ENCODE measurements at regions not wholly inside any gene's neighbourhood (a gene's known extent, or its start where the extent isn't known, plus 50 kb on each side); places are given as distances from the start of the nearest gene placed in this dataset.
"Not testable (repeated sequence)": the region's sequence is repeated elsewhere in the genome, so short reads cannot be mapped to it uniquely, and the experiment has no call there.

DNA sequence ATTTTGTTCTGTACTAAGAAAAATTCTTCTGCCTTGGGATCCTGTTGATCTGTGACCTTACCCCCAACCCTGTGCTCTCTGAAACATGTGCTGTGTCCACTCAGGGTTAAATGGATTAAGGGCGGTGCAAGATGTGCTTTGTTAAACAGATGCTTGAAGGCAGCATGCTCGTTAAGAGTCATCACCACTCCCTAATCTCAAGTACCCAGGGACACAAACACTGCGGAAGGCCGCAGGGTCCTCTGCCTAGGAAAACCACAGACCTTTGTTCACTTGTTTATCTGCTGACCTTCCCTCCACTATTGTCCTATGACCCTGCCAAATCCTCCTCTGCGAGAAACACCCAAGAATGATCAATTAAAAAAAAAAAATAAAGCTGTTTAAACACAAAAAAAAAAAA, 59.1 kb downstream of the ANXA2R start:
- H4K91ac ChIP-seq (replicated peaks; ENCODE audit: insufficient read length, low read length); H3K27me3 ChIP-seq (replicated peaks in 1 of 4; ENCODE audit: control insufficient read depth in 3 of 4, extremely low read depth in 1 of 4, insufficient read depth in 3 of 4, low read length in 3 of 4); H3K79me2 ChIP-seq (ENCODE audit: control insufficient read depth in 1 of 2, insufficient read depth in 2 of 2, low read length in 2 of 2); H3K56ac ChIP-seq (replicated peaks; ENCODE audit: insufficient read length, low read depth, low read length); POLR2A ChIA-PET (ENCODE audit: partially characterized antibody); H3K23me2 ChIP-seq (ENCODE audit: low read depth, low read length); H3K4ac ChIP-seq (replicated peaks; ENCODE audit: insufficient read length, low read depth, low read length); H3K9ac ChIP-seq (replicated peaks in 1 of 4; ENCODE audit: extremely low read depth in 1 of 4, low read depth in 3 of 4, low read length in 3 of 4); H3K4me1 ChIP-seq (replicated peaks in 1 of 4; ENCODE audit: control insufficient read depth in 3 of 4, insufficient read depth in 4 of 4, low read length in 3 of 4); H2BK15ac ChIP-seq (ENCODE audit: low read length); H3K36me3 ChIP-seq (ENCODE audit: control insufficient read depth in 2 of 4, insufficient read depth in 4 of 4, low read length in 3 of 4); H4K5ac ChIP-seq (ENCODE audit: insufficient read length, low read depth, low read length); H3K23ac ChIP-seq (ENCODE audit: insufficient read length); CTCF ChIA-PET (ENCODE audit: partially characterized antibody); DNase-seq (ENCODE audit: low read depth in 1 of 2, low spot score in 2 of 2); H3K79me1 ChIP-seq (ENCODE audit: low read depth, low read length); H3K27ac ChIP-seq (ENCODE audit: low read depth, low read length); H2BK12ac ChIP-seq (ENCODE audit: low read depth, low read length); H2BK120ac ChIP-seq (replicated peaks; ENCODE audit: low read depth, low read length); H3K4me2 ChIP-seq (ENCODE audit: insufficient read depth in 1 of 2, low read depth in 2 of 2, low read length in 2 of 2); H2BK5ac ChIP-seq (ENCODE audit: low read depth, low read length); H4K20me1 ChIP-seq (replicated peaks in 1 of 2; ENCODE audit: control insufficient read depth in 1 of 2, insufficient read depth in 2 of 2, low read length in 2 of 2); H2AFZ ChIP-seq (ENCODE audit: low read length); H4K8ac ChIP-seq (ENCODE audit: extremely low read depth, insufficient read depth, low read length); H3K14ac ChIP-seq (ENCODE audit: insufficient read length); H3K4me3 ChIP-seq (ENCODE audit: extremely low read depth in 1 of 4, insufficient read depth in 2 of 4, low read depth in 3 of 4, low read length in 4 of 4); FAIRE-seq; H2AK5ac ChIP-seq (ENCODE audit: low read depth, low read length); H2BK20ac ChIP-seq (ENCODE audit: low read length); H3K18ac ChIP-seq (ENCODE audit: extremely low read depth, low read length): not testable (repeated sequence)
- WGBS, 2 experiments (ENCODE audit: extremely low coverage in 1 of 2, insufficient coverage in 1 of 2, insufficient read length in 1 of 2, insufficient replicate concordance in 2 of 2, low coverage in 1 of 2, low lambda C conversion rate in 2 of 2, missing lambda C conversion rate in 1 of 2) = no CpG with 5 or more reads among the region's 5 CpGs
- peaks cover 0 to 22% of the 10 kb centered on the region in 2 experiments; a peak in 2 of 4 replicates for H3K9me3 ChIP-seq (ENCODE audit: insufficient read depth in 2 of 2, low read depth in 1 of 2, low read length in 1 of 2)

DNA sequence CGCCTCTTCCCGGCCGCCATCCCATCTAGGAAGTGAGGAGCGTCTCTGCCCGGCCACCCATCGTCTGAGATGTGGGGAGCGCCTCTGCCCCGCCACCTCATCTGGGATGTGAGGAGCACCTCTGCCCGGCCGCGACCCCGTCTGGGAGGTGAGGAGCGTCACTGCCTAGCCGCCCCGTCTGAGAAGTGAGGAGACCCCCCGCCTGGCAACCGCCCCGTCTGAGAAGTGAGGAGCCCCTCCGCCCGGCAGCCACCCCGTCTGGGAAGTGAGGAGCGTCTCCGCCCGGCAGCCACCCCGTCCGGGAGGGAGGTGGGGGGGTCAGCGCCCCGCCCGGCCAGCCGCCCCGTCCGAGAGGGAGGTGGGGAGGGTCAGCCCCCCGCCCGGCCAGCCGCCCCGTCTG, 59.7 kb downstream of the ANXA2R start:
- H3K27me3 ChIP-seq (replicated peaks in 1 of 4; ENCODE audit: control insufficient read depth in 3 of 4, extremely low read depth in 1 of 4, insufficient read depth in 3 of 4, low read length in 3 of 4); H4K91ac ChIP-seq (replicated peaks; ENCODE audit: insufficient read length, low read length); H3K27ac ChIP-seq (ENCODE audit: low read depth, low read length); H3K23ac ChIP-seq (ENCODE audit: insufficient read length); POLR2A ChIA-PET (ENCODE audit: partially characterized antibody); H2BK20ac ChIP-seq (ENCODE audit: low read length); DNase-seq (ENCODE audit: low read depth in 1 of 2, low spot score in 2 of 2); H3K56ac ChIP-seq (replicated peaks; ENCODE audit: insufficient read length, low read depth, low read length); H3K4me1 ChIP-seq (replicated peaks in 1 of 4; ENCODE audit: control insufficient read depth in 3 of 4, insufficient read depth in 4 of 4, low read length in 3 of 4); H2AFZ ChIP-seq (ENCODE audit: low read length); H2BK5ac ChIP-seq (ENCODE audit: low read depth, low read length); H3K4me3 ChIP-seq (ENCODE audit: extremely low read depth in 1 of 4, insufficient read depth in 2 of 4, low read depth in 3 of 4, low read length in 4 of 4); H3K4ac ChIP-seq (replicated peaks; ENCODE audit: insufficient read length, low read depth, low read length); H3K14ac ChIP-seq (ENCODE audit: insufficient read length); H2BK12ac ChIP-seq (ENCODE audit: low read depth, low read length); CTCF ChIA-PET (ENCODE audit: partially characterized antibody); H3K9ac ChIP-seq (replicated peaks in 1 of 4; ENCODE audit: extremely low read depth in 1 of 4, low read depth in 3 of 4, low read length in 3 of 4); H3K79me1 ChIP-seq (ENCODE audit: low read depth, low read length); H3K4me2 ChIP-seq (ENCODE audit: insufficient read depth in 1 of 2, low read depth in 2 of 2, low read length in 2 of 2); H2BK120ac ChIP-seq (replicated peaks; ENCODE audit: low read depth, low read length); H2AK5ac ChIP-seq (ENCODE audit: low read depth, low read length); H4K20me1 ChIP-seq (replicated peaks in 1 of 2; ENCODE audit: control insufficient read depth in 1 of 2, insufficient read depth in 2 of 2, low read length in 2 of 2); H3K79me2 ChIP-seq (ENCODE audit: control insufficient read depth in 1 of 2, insufficient read depth in 2 of 2, low read length in 2 of 2); H3K18ac ChIP-seq (ENCODE audit: extremely low read depth, low read length); H3K36me3 ChIP-seq (ENCODE audit: control insufficient read depth in 2 of 4, insufficient read depth in 4 of 4, low read length in 3 of 4); H4K8ac ChIP-seq (ENCODE audit: extremely low read depth, insufficient read depth, low read length); FAIRE-seq; H2BK15ac ChIP-seq (ENCODE audit: low read length); H4K5ac ChIP-seq (ENCODE audit: insufficient read length, low read depth, low read length); H3K23me2 ChIP-seq (ENCODE audit: low read depth, low read length): not testable (repeated sequence)
- H3K9me3 ChIP-seq (ENCODE audit: insufficient read depth in 2 of 2, low read depth in 1 of 2, low read length in 1 of 2) = peaks cover 0 to 22% of the 10 kb centered on the region in 2 experiments; a peak in 2 of 4 replicates
- WGBS, 2 experiments (ENCODE audit: extremely low coverage in 1 of 2, insufficient coverage in 1 of 2, insufficient read length in 1 of 2, insufficient replicate concordance in 2 of 2, low coverage in 1 of 2, low lambda C conversion rate in 2 of 2, missing lambda C conversion rate in 1 of 2) = 76% methylated on average over 3 of the region's 36 CpGs; no CpG with 5 or more reads in 1 of the 2 experiments
